ENCODE measurements at regions not wholly inside any gene's neighbourhood (a gene's known extent, or its start where the extent isn't known, plus 50 kb on each side); places are given as distances from the start of the nearest gene placed in this dataset.

DNA sequence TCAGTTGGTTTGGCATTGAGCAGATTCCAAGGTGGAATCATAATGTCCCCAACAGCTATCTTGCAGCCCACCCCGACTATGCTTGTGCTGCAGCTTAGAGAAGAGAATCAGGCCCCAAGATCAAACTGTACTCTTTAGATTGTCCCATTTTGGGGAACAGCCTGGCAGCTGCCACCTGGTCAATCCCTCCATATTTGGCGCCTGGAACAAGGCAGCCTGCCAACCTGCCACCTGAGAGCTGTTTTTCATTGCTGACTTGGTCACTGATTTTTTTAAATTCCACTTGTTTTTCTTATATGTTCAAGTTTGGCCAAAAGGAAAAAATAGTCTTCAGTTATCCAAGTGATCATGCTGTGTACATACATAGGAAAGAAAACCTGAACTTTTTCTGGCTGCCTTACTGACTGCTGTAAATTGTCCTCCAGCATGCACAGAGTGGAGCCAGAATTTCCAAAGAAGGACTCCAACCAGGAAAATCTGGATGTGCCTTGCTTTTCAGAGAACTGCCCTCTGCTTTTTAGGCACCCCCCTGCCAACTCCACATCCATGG lies 504.2 kb downstream of the ENC1 start:
- TF ChIP-seq POLR2A (IDR thresholded peaks at IDR 0.05; ENCODE audit: low read depth, low read length) (no peak), POLR2AphosphoS5 (IDR thresholded peaks at IDR 0.05; ENCODE audit: low read depth, low read length) (no peak), TAF1 (IDR thresholded peaks at IDR 0.05; ENCODE audit: low read depth, low read length) (no peak), PAX5 (IDR thresholded peaks at IDR 0.05; ENCODE audit: insufficient read depth, low read length, severe bottlenecking) (no peak), POU2F2 (IDR thresholded peaks at IDR 0.05; ENCODE audit: low read depth, low read length) (no peak)

Data from GM12891 (cell line).